Kasumi-1 (cell line): ENCODE measurements at regions not wholly inside any gene's neighbourhood (a gene's known extent, or its start where the extent isn't known, plus 50 kb on each side); places are given as distances from the start of the nearest gene placed in this dataset.

Experiments
- DNase-seq, 2 experiments: peaks; one replicate each; lab custom pipeline; 2025; lab: John Stamatoyannopoulos, UW

GRCh38 chr1:56033321-56034037 lies 545.9 kb downstream of the PLPP3 start:
- DNase-seq: no peak

- no peak for DNase-seq
Observed at GRCh38 chr1:56032096-56032676, 547.2 kb downstream of the PLPP3 start.

DNA sequence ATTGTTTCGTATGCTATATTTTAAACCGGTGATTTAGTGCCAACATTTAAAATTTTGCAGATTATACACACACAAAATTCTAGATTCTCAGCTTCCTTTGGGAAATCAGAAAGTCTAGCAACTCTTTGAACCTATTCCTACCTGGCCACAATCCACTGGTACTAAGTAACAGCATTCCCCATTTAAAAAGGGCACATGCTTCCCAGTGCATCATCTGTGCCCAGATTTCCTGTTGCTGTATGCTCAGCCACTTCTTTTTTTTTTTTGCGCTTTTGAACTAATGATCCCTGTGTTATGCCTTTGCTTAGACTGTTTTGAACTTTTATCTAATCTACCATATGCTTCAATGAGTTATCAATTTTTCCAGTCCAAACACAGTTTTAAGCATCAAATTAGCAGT lies 548.4 kb downstream of the PLPP3 start:
- no peak for DNase-seq

GRCh38 chr1:56029319-56030003 lies 549.9 kb downstream of the PLPP3 start:
- DNase-seq: no peak

GRCh38 chr1:56028911-56029310 lies 550.5 kb downstream of the PLPP3 start:
- no peak for DNase-seq

- DNase-seq: no peak
Observed at GRCh38 chr1:56028244-56028643, 551.1 kb downstream of the PLPP3 start.

DNA sequence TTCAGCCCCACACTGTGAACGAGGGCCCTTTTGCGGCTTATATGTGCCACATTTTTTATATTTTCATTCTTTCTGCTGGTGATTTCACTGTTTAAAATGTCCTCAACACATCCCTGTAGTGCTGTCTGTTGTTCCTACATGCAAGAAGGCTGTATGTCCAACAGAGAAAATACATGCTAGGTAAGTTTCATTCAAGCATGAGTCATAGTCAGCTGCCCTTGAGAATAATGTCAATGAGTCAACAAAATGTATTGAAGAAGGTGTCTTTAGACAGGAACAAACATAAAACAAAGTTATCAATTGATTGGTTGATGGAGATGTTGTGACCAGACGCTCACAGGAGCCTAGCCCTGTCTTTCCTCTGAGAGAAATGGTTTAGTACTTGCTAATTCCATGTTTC lies 553.4 kb downstream of the PLPP3 start:
- no peak for DNase-seq

DNA sequence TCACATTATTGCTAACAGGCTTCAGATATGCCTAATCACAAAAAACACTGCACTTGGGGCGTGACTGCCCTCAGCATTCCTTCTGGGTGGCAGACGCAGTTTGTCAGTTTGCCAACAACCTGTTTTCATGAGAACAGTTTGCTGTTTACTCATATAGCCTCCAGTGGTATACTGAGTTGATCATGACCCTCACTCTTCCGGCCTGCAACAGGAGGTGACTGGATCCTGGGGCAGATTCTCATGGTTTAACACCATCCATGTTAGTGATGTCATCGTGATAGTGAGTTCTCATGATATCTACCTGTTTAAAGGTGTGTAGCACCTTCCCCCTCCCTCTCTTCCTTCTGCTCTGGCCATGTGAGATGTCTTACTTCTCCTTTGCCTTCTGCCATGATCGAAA lies 555.2 kb downstream of the PLPP3 start:
- no peak for DNase-seq

- DNase-seq: no peak
Observed at GRCh38 chr1:56019922-56020321, 559.4 kb downstream of the PLPP3 start.

DNA sequence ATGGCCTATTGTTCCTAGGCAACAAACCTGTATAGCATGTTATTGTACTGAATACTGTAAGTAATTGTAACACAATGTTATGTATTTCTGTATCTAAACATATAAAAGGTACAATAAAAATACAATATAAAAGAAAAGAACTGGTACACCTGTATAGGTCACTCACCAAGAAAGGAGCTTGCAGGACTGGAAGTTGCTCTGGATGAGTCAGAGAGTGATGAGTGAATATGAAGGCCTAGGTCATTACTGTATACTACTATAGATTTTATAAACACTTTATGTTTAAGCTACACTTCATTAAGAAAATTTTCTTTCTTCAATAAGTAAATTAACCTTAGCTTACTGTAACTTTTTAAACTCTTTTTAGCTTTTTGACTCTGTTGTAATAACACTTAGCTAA lies 559.9 kb downstream of the PLPP3 start:
- DNase-seq: no peak

GRCh38 chr1:56017336-56017735 lies 562.0 kb downstream of the PLPP3 start:
- no peak for DNase-seq

GRCh38 chr1:56003846-56004245 lies 575.5 kb downstream of the PLPP3 start:
- no peak for DNase-seq

DNA sequence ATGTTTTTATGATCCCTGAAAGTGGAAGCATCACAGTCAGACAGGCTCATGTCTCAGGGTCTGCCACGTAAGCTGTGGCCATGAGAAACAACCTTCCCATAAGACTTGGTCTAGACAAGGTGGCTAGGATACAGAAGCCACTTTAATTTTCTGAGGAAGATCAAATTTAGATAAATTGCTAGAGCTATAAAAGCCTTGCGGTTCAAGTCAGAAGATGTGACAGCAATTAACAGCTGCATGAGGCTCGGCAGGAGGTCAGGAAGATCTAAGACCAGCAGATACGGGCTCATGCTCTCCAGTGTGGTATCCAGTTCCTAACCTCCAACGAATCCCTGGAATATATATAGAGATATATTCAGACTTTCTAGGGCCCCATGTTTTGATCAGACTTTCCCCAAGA lies 577.1 kb downstream of the PLPP3 start:
- DNase-seq: no peak

- DNase-seq: no peak
Observed at GRCh38 chr1:56000424-56000823, 578.9 kb downstream of the PLPP3 start.

- DNase-seq: no peak
Observed at GRCh38 chr1:55997536-55997935, 581.8 kb downstream of the PLPP3 start.

DNA sequence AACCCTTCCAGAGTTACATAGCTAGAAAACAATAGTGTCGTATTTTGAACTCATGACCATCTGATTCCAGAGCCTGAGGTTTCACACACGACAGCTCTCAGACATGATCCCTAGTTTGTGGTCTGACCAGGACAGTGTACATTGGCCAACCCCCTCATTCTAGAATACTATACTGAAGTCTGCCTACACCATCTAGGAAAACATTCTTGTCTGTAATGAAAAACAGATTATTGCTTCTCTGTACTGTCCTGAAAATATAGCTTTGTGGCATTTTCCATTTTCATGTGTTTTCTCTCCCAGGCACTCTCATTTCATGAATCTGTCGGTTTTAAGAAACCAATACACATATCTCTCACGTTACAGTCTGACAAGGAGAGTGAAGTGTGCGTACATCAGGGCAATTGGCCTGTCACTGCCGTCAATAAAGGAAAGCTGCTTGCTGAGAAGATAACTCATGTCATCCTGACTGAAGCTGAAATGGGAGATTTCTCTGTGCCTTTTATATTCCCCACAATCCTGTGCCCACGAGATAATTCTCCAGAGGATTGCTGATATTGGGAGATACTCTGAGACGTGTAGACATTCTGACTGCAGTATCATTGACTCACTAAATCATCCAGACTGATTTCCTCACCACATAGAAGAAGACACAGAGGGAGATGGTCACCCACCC lies 585.6 kb downstream of the PLPP3 start:
- DNase-seq: no peak

- DNase-seq: no peak
Observed at GRCh38 chr1:55990007-55990406, 589.4 kb downstream of the PLPP3 start.

DNA sequence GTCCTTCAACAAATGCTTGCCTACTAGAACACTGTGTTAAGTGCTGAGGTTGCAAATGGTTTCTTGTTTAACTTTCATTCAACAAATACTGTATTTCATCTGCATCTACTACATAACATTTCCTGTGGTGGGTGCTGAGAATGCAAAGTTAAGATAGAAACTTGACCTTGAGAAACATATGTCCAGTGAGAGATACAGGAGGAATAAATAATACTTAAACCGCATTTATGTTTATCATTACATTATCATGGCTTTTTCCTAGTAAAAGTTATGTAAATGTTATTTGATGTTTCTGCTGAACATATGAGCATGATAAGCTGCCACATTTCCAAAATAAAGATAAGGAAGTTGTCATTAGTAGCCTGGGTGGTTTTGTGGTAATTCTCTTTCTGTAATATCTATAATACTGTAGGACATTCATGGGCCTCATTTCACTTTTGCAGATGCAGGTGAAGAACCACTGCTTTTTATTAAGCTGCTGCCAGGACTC lies 590.4 kb downstream of the PLPP3 start:
- DNase-seq: no peak

- DNase-seq: no peak
Observed at GRCh38 chr1:55987491-55988249, 591.7 kb downstream of the PLPP3 start.

DNA sequence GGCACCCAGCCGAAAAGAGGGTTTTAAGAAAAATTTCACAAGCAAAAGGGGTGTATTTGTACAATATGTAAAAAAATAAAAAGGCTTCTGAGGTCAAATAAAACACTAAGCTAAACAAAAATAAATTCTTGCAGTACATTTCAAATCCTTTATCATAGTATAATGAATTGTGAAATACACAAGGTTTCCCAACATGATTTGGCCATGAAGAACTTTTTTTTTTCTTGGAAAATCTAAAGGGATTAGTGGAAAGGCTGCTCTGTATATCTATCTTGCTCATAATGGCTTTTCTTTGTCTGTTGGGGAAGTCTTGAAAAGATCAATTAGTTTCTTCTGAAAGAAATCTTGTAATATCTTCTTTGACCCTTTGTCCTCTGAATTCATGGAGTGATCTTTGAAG lies 593.4 kb downstream of the PLPP3 start:
- DNase-seq: no peak

- no peak for DNase-seq
Observed at GRCh38 chr1:55981010-55981650, 598.2 kb downstream of the PLPP3 start.
